ENCODE measurements at regions not wholly inside any gene's neighbourhood (a gene's known extent, or its start where the extent isn't known, plus 50 kb on each side); places are given as distances from the start of the nearest gene placed in this dataset.

DNA sequence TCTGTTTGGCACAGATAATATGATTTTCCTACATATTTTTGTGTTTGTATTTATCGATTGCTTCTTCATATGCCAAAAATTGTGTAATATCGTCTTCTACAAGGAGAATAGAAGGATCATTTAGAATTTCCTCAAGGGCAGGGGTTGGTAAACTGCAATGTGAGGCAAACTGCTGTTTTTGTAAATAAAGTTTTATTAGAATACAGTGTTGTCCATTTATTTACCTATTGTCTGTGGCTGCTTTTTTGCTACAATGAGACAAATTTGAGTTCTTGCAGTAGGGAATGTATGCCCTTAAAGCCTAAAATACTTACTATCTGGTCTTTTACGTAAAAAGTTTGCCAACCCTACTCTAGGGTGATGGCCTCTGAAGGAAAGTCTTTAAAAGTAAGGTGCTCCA lies 509.5 kb downstream of the TMEM114 start:
- H4K5ac ChIP-seq (ENCODE audit: insufficient read length, low read depth, low read length): no peak overlapping the region
- H4K8ac ChIP-seq (ENCODE audit: extremely low read depth, insufficient read depth, low read length): no peak overlapping the region
- ChIA-PET POLR2A (ENCODE audit: partially characterized antibody) (no interaction called here), CTCF (ENCODE audit: partially characterized antibody) (interaction anchor here (1.0 kb wide), 1 partner anchor 29 kb away, joined by 3 read pairs; no protein-coding TSS in a partner anchor)
- no peaks in the 10 kb centered on the region for H3K9me3 ChIP-seq (ENCODE audit: insufficient read depth in 2 of 2, low read depth in 1 of 2, low read length in 1 of 2)
- no peak overlapping the region for H2BK120ac ChIP-seq (replicated peaks; ENCODE audit: low read depth, low read length)
- no peak overlapping the region for H2BK12ac ChIP-seq (ENCODE audit: low read depth, low read length)
- 96% methylated on average over 3 of the region's 3 CpGs; no CpG with 5 or more reads in 1 of the 2 experiments for WGBS, 2 experiments (ENCODE audit: extremely low coverage in 1 of 2, insufficient coverage in 1 of 2, insufficient read length in 1 of 2, insufficient replicate concordance in 2 of 2, low coverage in 1 of 2, low lambda C conversion rate in 2 of 2, missing lambda C conversion rate in 1 of 2)
- no peak overlapping the region for H2AFZ ChIP-seq (ENCODE audit: low read length)
- H3K23me2 ChIP-seq (ENCODE audit: low read depth, low read length): no peaks in the 10 kb centered on the region
- no peak overlapping the region for H3K27ac ChIP-seq (ENCODE audit: low read depth, low read length)
- H3K23ac ChIP-seq (ENCODE audit: insufficient read length): no peak overlapping the region
- no peak overlapping the region for H3K9ac ChIP-seq (replicated peaks in 1 of 4; ENCODE audit: extremely low read depth in 1 of 4, low read depth in 3 of 4, low read length in 3 of 4)
- no peak overlapping the region for H3K18ac ChIP-seq (ENCODE audit: extremely low read depth, low read length)
- no peak for FAIRE-seq
- H3K4me2 ChIP-seq (ENCODE audit: insufficient read depth in 1 of 2, low read depth in 2 of 2, low read length in 2 of 2): no peak overlapping the region
- no peak overlapping the region for H2BK5ac ChIP-seq (ENCODE audit: low read depth, low read length)
- H2BK15ac ChIP-seq (ENCODE audit: low read length): no peak overlapping the region
- no peaks in the 10 kb centered on the region for H3K79me2 ChIP-seq (ENCODE audit: control insufficient read depth in 1 of 2, insufficient read depth in 2 of 2, low read length in 2 of 2)
- H3K79me1 ChIP-seq (ENCODE audit: low read depth, low read length): no peaks in the 10 kb centered on the region
- no peaks in the 10 kb centered on the region for H3K27me3 ChIP-seq (replicated peaks in 1 of 4; ENCODE audit: control insufficient read depth in 3 of 4, extremely low read depth in 1 of 4, insufficient read depth in 3 of 4, low read length in 3 of 4)
- no peak overlapping the region for H3K56ac ChIP-seq (replicated peaks; ENCODE audit: insufficient read length, low read depth, low read length)
- H3K4ac ChIP-seq (replicated peaks; ENCODE audit: insufficient read length, low read depth, low read length): no peak overlapping the region
- no peak overlapping the region for H3K4me3 ChIP-seq (ENCODE audit: extremely low read depth in 1 of 4, insufficient read depth in 2 of 4, low read depth in 3 of 4, low read length in 4 of 4)
- no peak overlapping the region for H2AK5ac ChIP-seq (ENCODE audit: low read depth, low read length)
- no peak overlapping the region for H3K14ac ChIP-seq (ENCODE audit: insufficient read length)
- no peaks in the 10 kb centered on the region for H3K36me3 ChIP-seq (ENCODE audit: control insufficient read depth in 2 of 4, insufficient read depth in 4 of 4, low read length in 3 of 4)
- no peaks in the 10 kb centered on the region for H3K4me1 ChIP-seq (replicated peaks in 1 of 4; ENCODE audit: control insufficient read depth in 3 of 4, insufficient read depth in 4 of 4, low read length in 3 of 4)
- H4K91ac ChIP-seq (replicated peaks; ENCODE audit: insufficient read length, low read length): no peak overlapping the region
- no peak overlapping the region for H2BK20ac ChIP-seq (ENCODE audit: low read length)
- DNase-seq (ENCODE audit: low read depth in 1 of 2, low spot score in 2 of 2): no peak
- H4K20me1 ChIP-seq (replicated peaks in 1 of 2; ENCODE audit: control insufficient read depth in 1 of 2, insufficient read depth in 2 of 2, low read length in 2 of 2): no peaks in the 10 kb centered on the region
- TF ChIP-seq POLR2A (IDR thresholded peaks at IDR 0.05; ENCODE audit: control extremely low read depth in 1 of 2, low read depth in 2 of 2, low read length in 2 of 2) (no peak), POLR2AphosphoS5 (IDR thresholded peaks at IDR 0.05; ENCODE audit: low read depth, low read length) (no peak), NANOG (IDR thresholded peaks at IDR 0.05; ENCODE audit: insufficient read depth, low read depth, low read length, poor library complexity, severe bottlenecking) (no peak), CBX8 (IDR thresholded peaks at IDR 0.05; ENCODE audit: borderline replicate concordance, low read depth, low read length) (no peak)
- TF ChIP-seq, protein P1, sequence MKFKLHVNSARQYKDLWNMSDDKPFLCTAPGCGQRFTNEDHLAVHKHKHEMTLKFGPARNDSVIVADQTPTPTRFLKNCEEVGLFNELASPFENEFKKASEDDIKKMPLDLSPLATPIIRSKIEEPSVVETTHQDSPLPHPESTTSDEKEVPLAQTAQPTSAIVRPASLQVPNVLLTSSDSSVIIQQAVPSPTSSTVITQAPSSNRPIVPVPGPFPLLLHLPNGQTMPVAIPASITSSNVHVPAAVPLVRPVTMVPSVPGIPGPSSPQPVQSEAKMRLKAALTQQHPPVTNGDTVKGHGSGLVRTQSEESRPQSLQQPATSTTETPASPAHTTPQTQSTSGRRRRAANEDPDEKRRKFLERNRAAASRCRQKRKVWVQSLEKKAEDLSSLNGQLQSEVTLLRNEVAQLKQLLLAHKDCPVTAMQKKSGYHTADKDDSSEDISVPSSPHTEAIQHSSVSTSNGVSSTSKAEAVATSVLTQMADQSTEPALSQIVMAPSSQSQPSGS (IDR thresholded peaks at IDR 0.05; ENCODE audit: low read length): no peak
- TF ChIP-seq, protein P2, sequence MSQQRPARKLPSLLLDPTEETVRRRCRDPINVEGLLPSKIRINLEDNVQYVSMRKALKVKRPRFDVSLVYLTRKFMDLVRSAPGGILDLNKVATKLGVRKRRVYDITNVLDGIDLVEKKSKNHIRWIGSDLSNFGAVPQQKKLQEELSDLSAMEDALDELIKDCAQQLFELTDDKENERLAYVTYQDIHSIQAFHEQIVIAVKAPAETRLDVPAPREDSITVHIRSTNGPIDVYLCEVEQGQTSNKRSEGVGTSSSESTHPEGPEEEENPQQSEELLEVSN (IDR thresholded peaks at IDR 0.05): no peak
